BE2C (cell line): ENCODE measurements at regions not wholly inside any gene's neighbourhood (a gene's known extent, or its start where the extent isn't known, plus 50 kb on each side); places are given as distances from the start of the nearest gene placed in this dataset.

Experiments used
- DNase-seq: peaks from one replicate; pipeline ENCODE4 v3.0.0-alpha.2; 2020
- H3K27me3 ChIP-seq: fragments of 250-450 bp; sonication (Bioruptor Pico); 2 replicates; pipeline ENCODE4 v1.5.1; 2020; ENCODE audit warnings: mild to moderate bottlenecking
- H3K36me3 ChIP-seq: fragments of 250-450 bp; sonication (Bioruptor Pico); 2 replicates; pipeline ENCODE4 v1.5.1; 2020; ENCODE audit warnings: mild to moderate bottlenecking
- H3K4me1 ChIP-seq: fragments of 250-450 bp; sonication (Bioruptor Pico); 2 replicates; pipeline ENCODE4 v1.5.1; 2020
- H3K4me3 ChIP-seq: 2 replicates; pipeline ENCODE4 v1.5.1; 2011; ENCODE audit warnings: low read depth, low read length
- H3K9me3 ChIP-seq: fragments of 250-450 bp; sonication (Bioruptor Pico); 2 replicates; pipeline ENCODE4 v1.5.1; 2020
- TF ChIP-seq, protein P1 (sequence below): IDR thresholded peaks from 2 replicates; pipeline ENCODE4 v1.5.1; 2012; ENCODE audit warnings: mild to moderate bottlenecking, low read depth, low read length

DNA sequence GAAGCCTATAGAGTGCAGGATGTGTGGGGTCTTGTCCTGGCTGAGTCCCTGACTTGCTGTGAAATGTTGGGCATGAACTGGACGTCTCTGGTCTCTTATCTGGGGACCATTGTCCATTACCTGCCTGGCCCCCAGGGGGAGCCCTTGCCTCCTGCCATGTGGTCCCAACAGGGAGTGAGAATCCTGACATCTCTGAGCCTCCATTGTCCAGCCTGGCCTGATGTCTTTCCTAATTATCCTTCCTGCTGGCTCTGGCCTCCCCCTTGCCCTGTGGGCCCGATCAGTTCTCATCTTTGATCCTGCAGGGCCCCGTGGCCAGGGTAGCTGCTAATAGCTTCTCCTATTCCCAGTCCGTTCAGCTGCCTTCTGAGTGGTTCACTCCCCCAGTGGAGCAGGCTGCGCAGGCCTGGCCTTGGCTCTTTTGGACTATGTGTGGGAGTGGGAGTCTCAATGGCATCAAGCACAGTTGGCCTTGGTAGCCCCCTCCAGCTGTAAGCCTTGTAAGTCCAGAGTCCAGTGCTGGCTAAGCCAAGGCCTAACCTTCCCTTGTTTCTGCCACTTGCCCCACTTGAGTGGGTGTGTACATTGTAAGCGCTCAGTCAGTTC lies 77.9 kb upstream of the RALY start:
- Histone ChIP-seq H3K36me3 (no peaks in the 10 kb centered on the region), H3K4me1 (no peaks in the 10 kb centered on the region), H3K27me3 (no peaks in the 10 kb centered on the region), H3K4me3 (no peak overlapping the region), H3K9me3 (no peaks in the 10 kb centered on the region)
- TF ChIP-seq, protein P1, sequence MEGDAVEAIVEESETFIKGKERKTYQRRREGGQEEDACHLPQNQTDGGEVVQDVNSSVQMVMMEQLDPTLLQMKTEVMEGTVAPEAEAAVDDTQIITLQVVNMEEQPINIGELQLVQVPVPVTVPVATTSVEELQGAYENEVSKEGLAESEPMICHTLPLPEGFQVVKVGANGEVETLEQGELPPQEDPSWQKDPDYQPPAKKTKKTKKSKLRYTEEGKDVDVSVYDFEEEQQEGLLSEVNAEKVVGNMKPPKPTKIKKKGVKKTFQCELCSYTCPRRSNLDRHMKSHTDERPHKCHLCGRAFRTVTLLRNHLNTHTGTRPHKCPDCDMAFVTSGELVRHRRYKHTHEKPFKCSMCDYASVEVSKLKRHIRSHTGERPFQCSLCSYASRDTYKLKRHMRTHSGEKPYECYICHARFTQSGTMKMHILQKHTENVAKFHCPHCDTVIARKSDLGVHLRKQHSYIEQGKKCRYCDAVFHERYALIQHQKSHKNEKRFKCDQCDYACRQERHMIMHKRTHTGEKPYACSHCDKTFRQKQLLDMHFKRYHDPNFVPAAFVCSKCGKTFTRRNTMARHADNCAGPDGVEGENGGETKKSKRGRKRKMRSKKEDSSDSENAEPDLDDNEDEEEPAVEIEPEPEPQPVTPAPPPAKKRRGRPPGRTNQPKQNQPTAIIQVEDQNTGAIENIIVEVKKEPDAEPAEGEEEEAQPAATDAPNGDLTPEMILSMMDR, result peak; percentile 70
- DNase-seq, result peak; percentile 42

DNA sequence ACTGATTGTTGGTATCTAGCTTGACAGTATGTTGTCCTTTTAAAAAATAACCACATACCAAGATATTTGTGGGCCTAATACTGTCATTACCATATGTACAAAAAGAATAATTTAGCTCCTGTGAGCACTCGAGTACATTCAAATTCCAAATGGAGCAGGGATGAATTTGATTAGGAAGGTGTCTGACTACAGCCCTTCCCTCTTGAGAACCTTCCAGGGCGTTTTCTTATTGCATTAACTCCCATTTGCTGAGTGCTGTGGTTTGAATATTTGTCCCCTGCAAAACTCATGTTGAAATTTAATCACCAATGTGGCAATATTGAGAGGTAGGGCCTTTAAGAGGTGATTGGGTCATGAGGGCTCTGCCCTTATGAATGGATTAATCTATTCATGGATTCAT lies 76.9 kb upstream of the RALY start:
- DNase-seq, result no peak
- Histone ChIP-seq H3K36me3 (no peaks in the 10 kb centered on the region), H3K4me1 (no peaks in the 10 kb centered on the region), H3K27me3 (no peaks in the 10 kb centered on the region), H3K4me3 (no peak overlapping the region), H3K9me3 (no peaks in the 10 kb centered on the region)
- TF ChIP-seq, protein P1, result no peak

DNA sequence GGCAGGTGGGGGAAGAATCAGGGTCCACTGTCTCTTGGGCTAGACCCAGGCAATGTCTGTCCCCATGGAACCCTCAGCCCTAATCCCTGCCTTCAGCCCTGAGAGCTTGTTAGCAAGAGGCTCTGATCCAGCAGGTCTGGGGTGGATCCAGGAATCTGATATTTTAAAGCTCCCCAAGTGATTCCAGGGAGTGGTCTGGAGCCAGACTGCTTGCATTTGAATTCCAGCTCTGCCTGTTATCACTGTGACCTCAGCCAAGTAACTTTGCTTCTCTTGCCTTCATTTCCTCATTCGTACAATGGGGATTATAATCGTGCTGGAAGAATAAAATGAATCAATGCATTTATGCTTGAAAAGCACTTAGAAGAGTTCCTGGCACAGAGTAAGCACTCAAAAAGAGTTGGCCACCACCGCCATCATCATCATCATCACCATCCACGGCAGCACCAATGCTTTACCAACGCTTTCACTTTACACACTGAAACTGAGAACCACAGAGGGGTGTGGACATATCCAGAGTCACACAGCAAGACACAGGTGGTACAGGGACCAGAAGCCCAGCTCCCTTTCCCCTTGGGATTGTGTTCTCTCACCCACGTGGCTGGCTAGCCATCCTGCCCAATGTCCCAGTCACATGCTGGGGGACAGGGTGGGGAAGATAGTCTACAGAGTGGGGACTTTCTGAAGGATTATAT lies 75.7 kb upstream of the RALY start:
- H3K27me3 ChIP-seq, result no peaks in the 10 kb centered on the region
- DNase-seq, result no peak

DNA sequence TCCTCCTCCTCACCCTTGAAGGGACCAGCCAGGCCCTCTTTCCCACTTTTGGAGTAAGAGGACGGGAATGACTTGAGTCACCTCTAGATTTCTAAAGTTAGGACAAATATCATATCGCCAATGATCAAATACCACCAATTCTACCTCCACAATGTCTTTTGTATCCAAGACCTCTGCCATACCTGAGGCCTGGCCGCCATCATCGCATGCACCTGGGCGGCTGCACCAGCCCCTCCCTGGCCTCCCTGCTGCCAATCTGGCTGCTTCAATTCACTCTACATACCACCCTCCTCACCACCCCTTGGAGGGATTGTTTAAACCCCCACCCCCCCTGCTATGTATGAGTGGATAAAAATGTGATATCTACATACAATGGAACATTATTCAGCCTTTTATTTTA lies 75.0 kb upstream of the RALY start:
- no peaks in the 10 kb centered on the region for H3K4me1 ChIP-seq
- no peak for DNase-seq
- no peaks in the 10 kb centered on the region for H3K27me3 ChIP-seq
- H3K9me3 ChIP-seq, result no peaks in the 10 kb centered on the region
- no peak overlapping the region for H3K4me3 ChIP-seq
- H3K36me3 ChIP-seq, result no peaks in the 10 kb centered on the region
- TF ChIP-seq, protein P1, result no peak

More for the DNA sequence above, 75.7 kb upstream of the RALY start:
- H3K4me3 ChIP-seq, result no peak overlapping the region
- no peaks in the 10 kb centered on the region for H3K4me1 ChIP-seq
- H3K36me3 ChIP-seq, result no peaks in the 10 kb centered on the region
- H3K9me3 ChIP-seq, result no peaks in the 10 kb centered on the region
- TF ChIP-seq, protein P1, result no peak

DNA sequence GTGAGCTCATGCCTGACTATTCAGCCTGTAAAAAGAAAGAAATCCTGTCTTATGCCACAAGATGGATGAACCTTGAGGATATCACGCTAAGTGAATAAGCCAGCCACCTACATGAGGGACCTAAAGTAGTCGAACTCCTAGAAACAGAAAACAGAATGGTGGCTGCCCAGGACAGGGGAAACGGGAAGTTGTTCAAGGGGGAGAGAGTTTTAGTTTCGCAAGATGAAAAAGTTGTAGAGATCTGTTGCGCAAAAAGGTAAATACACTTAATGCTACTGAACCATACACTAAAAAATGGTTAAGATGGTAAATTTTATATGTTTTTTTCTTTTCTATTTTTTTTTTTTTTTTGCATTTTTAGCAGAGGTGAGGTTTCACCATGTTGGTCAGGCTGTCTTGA lies 74.1 kb upstream of the RALY start:
- Histone ChIP-seq H3K4me1 (no peaks in the 10 kb centered on the region), H3K4me3 (no peak overlapping the region), H3K27me3 (no peaks in the 10 kb centered on the region), H3K9me3 (no peaks in the 10 kb centered on the region), H3K36me3 (no peaks in the 10 kb centered on the region)
- no peak for DNase-seq
- TF ChIP-seq, protein P1, result no peak

DNA sequence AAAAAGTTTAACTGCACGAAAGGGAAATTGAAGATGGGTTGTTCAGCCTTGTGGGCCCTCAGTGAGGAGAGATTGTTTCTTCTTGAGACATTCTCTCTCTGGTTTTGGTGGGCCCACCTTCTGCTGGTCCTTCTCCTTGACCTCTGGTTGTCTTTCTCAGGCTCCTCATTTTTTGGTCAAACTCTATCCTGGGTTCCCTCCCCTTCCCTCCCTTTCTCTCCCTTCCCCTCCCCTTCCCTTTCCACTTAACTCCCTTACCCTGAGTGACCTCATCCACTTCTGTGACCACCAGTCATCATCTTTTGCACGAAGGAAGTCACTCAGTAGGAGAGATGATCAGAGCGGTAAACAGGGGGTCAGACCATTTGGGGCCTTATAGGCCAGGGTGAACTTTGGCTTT lies 71.5 kb upstream of the RALY start:
- no peak overlapping the region for H3K4me3 ChIP-seq
- H3K36me3 ChIP-seq, result no peaks in the 10 kb centered on the region
- H3K27me3 ChIP-seq, result no peaks in the 10 kb centered on the region
- TF ChIP-seq, protein P1, result no peak
- no peak for DNase-seq
- no peaks in the 10 kb centered on the region for H3K4me1 ChIP-seq
- H3K9me3 ChIP-seq, result no peaks in the 10 kb centered on the region
